Endodermal cell (in vitro differentiated cells): ENCODE measurements at regions not wholly inside any gene's neighbourhood (a gene's known extent, or its start where the extent isn't known, plus 50 kb on each side); places are given as distances from the start of the nearest gene placed in this dataset.

Experiments
- DNase-seq: peaks from one replicate; pipeline ENCODE4 v3.0.0-alpha.2; 2017
- H3K27ac ChIP-seq: 2 replicates; pipeline ENCODE4 v1.5.1; 2013; ENCODE audit warnings: mild to moderate bottlenecking, low read depth, low read length, moderate library complexity
- H3K27me3 ChIP-seq: 2 replicates; pipeline ENCODE4 v1.6.1; 2013; ENCODE audit warnings: mild to moderate bottlenecking, low read length, moderate library complexity; ENCODE audit not compliant: insufficient read depth, control insufficient read depth, poor library complexity, severe bottlenecking
- H3K36me3 ChIP-seq: 2 replicates; pipeline ENCODE4 v1.7.0; 2013; ENCODE audit warnings: mild to moderate bottlenecking, low read length, moderate library complexity; ENCODE audit not compliant: control insufficient read depth, insufficient read depth
- H3K4me1 ChIP-seq: one replicate; pipeline ENCODE4 v1.7.0; 2013; ENCODE audit warnings: low read length; ENCODE audit not compliant: control insufficient read depth, insufficient read depth
- H3K4me3 ChIP-seq: 2 replicates; pipeline ENCODE4 v1.5.1; 2013; ENCODE audit warnings: mild to moderate bottlenecking, low read length, moderate library complexity
- H3K9ac ChIP-seq: 2 replicates; pipeline ENCODE4 v1.6.1; 2013; ENCODE audit warnings: mild to moderate bottlenecking, low read length, moderate library complexity; ENCODE audit not compliant: poor library complexity, severe bottlenecking; ENCODE audit errors: extremely low read depth
- H3K9me3 ChIP-seq: 2 replicates; pipeline ENCODE4 v1.6.1; 2013; ENCODE audit warnings: mild to moderate bottlenecking, low read length, moderate library complexity; ENCODE audit not compliant: control insufficient read depth
- H3K27ac Mint-ChIP-seq: 2 replicates; pipeline ENCODE4 v1.8.0; 2020; ENCODE audit warnings: mixed read lengths
- H3K27me3 Mint-ChIP-seq: 2 replicates; pipeline ENCODE4 v1.8.0; 2021; ENCODE audit warnings: mild to moderate bottlenecking, mixed read lengths; ENCODE audit not compliant: insufficient read depth
- H3K36me3 Mint-ChIP-seq: 2 replicates; pipeline ENCODE4 v1.8.0; 2020; ENCODE audit warnings: low read depth, mixed read lengths
- H3K4me1 Mint-ChIP-seq: 2 replicates; pipeline ENCODE4 v1.8.0; 2020; ENCODE audit warnings: mixed read lengths
- H3K4me3 Mint-ChIP-seq: 2 replicates; pipeline ENCODE4 v1.8.0; 2020; ENCODE audit warnings: mild to moderate bottlenecking, moderate library complexity, mixed read lengths
- H3K9me3 Mint-ChIP-seq: 2 replicates; pipeline ENCODE4 v1.8.0; 2020; ENCODE audit warnings: mild to moderate bottlenecking, mixed read lengths
- CTCF ChIP-seq: fragments of 200-600 bp; sonication (generic); conservative IDR thresholded peaks from 2 replicates; pipeline ENCODE4 v1.5.0; 2021; ENCODE audit warnings: antibody characterized with exemption, mild to moderate bottlenecking
- WGBS, 2 experiments: methylation state at CpG; one replicate each; pipeline versions ENCODE4 v1.1.5 to v1.1.7; 2013; ENCODE audit warnings: missing lambda C conversion rate in 2 of 2, mixed read lengths in 1 of 2; ENCODE audit not compliant: insufficient coverage in 1 of 2, insufficient read length in 1 of 2; 5-methylcytosine and 5-hydroxymethylcytosine counted together

- H3K9me3 ChIP-seq = peaks cover 31% of the 10 kb centered on the region
- no peaks in the 10 kb centered on the region for H3K4me1 Mint-ChIP-seq
- no peaks in the 10 kb centered on the region for H3K36me3 Mint-ChIP-seq
- DNase-seq = no peak
- H3K9me3 Mint-ChIP-seq = peaks cover 76% of the 10 kb centered on the region
- 84% methylated on average over 9 to 14 of the region's 14 CpGs for WGBS, 2 experiments
- no peak overlapping the region for H3K27ac Mint-ChIP-seq
- H3K4me3 Mint-ChIP-seq = no peak overlapping the region
- no peaks in the 10 kb centered on the region for H3K36me3 ChIP-seq
- H3K27ac ChIP-seq = no peak overlapping the region
- H3K4me1 ChIP-seq = no peaks in the 10 kb centered on the region
- peaks cover 1% of the 10 kb centered on the region for H3K27me3 Mint-ChIP-seq
- no peak for TF ChIP-seq CTCF
- H3K27me3 ChIP-seq = no peaks in the 10 kb centered on the region
- H3K4me3 ChIP-seq = no peak overlapping the region
- H3K9ac ChIP-seq = no peak overlapping the region
Observed at GRCh38 chr22:47402876-47403525, 640.6 kb downstream of the TBC1D22A start.

DNA sequence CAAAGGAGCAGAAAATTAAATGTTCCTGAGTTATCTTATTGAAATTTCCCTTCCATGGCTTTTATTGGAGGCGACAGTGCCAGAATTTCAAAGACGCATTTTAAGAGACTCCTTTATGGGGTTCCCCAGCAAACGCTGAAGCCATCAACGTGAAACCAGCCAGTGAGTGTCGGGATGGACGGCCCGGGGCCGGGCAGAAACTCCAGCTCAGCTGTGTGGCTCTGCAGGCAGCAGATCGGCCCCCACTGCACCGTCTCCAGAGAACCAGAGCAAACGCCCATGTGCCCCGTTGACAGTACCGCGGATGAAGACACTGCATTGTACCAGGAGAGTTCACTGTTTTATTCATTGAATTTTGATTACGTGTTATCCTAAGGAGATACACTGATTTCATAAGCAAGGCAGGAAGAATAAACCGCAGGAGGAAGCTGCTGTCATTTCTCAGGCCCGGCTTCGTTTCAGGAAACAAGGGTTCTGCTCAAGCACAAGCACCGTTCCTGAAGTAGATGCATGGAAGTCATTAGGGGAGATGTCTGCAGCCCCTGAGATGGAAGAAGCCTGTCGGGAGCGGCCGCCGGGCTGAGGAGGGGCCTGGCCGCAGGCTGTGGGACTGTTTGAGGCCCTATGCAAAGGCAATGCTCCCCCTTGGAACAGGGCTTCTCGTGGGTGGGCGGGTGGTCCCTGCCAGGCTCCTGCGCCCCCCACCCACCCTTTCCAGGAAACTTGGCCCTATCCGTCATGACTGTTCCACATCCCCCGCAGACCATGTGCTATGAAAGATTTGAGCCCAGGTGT, 639.7 kb downstream of the TBC1D22A start:
- 83% methylated on average over 18 to 29 of the region's 29 CpGs for WGBS, 2 experiments
- H3K9me3 ChIP-seq = peaks cover 35% of the 10 kb centered on the region

DNA sequence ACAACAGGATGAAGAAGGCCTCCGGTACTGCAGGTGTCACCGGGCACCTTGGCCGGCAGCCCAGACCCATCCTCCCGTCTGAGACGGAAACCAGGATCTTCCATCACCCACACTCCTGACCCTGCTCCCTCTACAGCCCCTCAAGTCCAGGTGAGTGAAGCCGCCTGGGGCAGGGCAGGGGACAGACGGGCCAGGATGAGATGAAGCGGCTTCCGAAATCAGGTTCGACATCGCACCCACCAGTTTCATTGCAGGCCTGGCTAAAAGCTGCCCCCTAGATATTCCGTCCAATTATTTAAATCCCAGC, 639.1 kb downstream of the TBC1D22A start:
- Mint-ChIP-seq H3K4me3 (no peak overlapping the region), H3K36me3 (no peaks in the 10 kb centered on the region)

More for the DNA sequence above, 639.7 kb downstream of the TBC1D22A start:
- H3K9ac ChIP-seq = no peak overlapping the region
- Mint-ChIP-seq H3K27me3 (peaks cover 1% of the 10 kb centered on the region), H3K4me1 (no peaks in the 10 kb centered on the region), H3K9me3 (peaks cover 68% of the 10 kb centered on the region), H3K4me3 (no peak overlapping the region), H3K27ac (no peak overlapping the region), H3K36me3 (no peaks in the 10 kb centered on the region)
- no peaks in the 10 kb centered on the region for H3K4me1 ChIP-seq
- H3K36me3 ChIP-seq = no peaks in the 10 kb centered on the region
- DNase-seq = no peak
- H3K27me3 ChIP-seq = no peaks in the 10 kb centered on the region
- no peak for TF ChIP-seq CTCF
- H3K27ac ChIP-seq = no peak overlapping the region
- H3K4me3 ChIP-seq = no peak overlapping the region

More for the DNA sequence above, 639.1 kb downstream of the TBC1D22A start:
- H3K27me3 Mint-ChIP-seq = peaks cover 1% of the 10 kb centered on the region
- H3K9me3 Mint-ChIP-seq = peaks cover 62% of the 10 kb centered on the region
- H3K4me3 ChIP-seq = no peak overlapping the region
- TF ChIP-seq CTCF = no peak
- no peaks in the 10 kb centered on the region for H3K36me3 ChIP-seq
- WGBS, 2 experiments = 77 to 93% methylated on average over 5 to 12 of the region's 12 CpGs
- no peak overlapping the region for H3K27ac Mint-ChIP-seq
- H3K27me3 ChIP-seq = no peaks in the 10 kb centered on the region
- no peak overlapping the region for H3K27ac ChIP-seq
- no peaks in the 10 kb centered on the region for H3K4me1 Mint-ChIP-seq
- no peak overlapping the region for H3K9ac ChIP-seq
- DNase-seq = no peak
- H3K9me3 ChIP-seq = peaks cover 41% of the 10 kb centered on the region
- H3K4me1 ChIP-seq = no peaks in the 10 kb centered on the region
